NCI-H1417 treated with DMSO at 0.1 percent for 48 hours (cell line): ENCODE measurements at regions not wholly inside any gene's neighbourhood (a gene's known extent, or its start where the extent isn't known, plus 50 kb on each side); places are given as distances from the start of the nearest gene placed in this dataset.

Source experiments
- DNase-seq: peaks from one replicate; lab custom pipeline; 2025; lab: John Stamatoyannopoulos, UW

- DNase-seq: no peak
These were observed 314.1 kb upstream of the SLC35B3 start for GRCh38 chr6:8749465-8749864.

GRCh38 chr6:8743170-8743745 lies 307.9 kb upstream of the SLC35B3 start:
- no peak for DNase-seq

- no peak for DNase-seq
These were observed 304.1 kb upstream of the SLC35B3 start for GRCh38 chr6:8739454-8739853.

GRCh38 chr6:8738951-8739350 lies 303.6 kb upstream of the SLC35B3 start:
- DNase-seq: no peak

GRCh38 chr6:8736156-8736895 lies 301.0 kb upstream of the SLC35B3 start:
- DNase-seq: no peak

GRCh38 chr6:8733879-8734278 lies 298.5 kb upstream of the SLC35B3 start:
- DNase-seq: no peak

- DNase-seq: no peak
These were observed 296.5 kb upstream of the SLC35B3 start for GRCh38 chr6:8731874-8732273.

- no peak for DNase-seq
These were observed 275.5 kb upstream of the SLC35B3 start for GRCh38 chr6:8710668-8711431.

GRCh38 chr6:8707956-8708772 lies 272.8 kb upstream of the SLC35B3 start:
- DNase-seq: peak; percentile 5

- DNase-seq: no peak
These were observed 272.0 kb upstream of the SLC35B3 start for GRCh38 chr6:8707369-8707768.

GRCh38 chr6:8705435-8706020 lies 270.2 kb upstream of the SLC35B3 start:
- DNase-seq: no peak

- no peak for DNase-seq
These were observed 267.7 kb upstream of the SLC35B3 start for GRCh38 chr6:8703059-8703458.

GRCh38 chr6:8688821-8689220 lies 253.5 kb upstream of the SLC35B3 start:
- DNase-seq: no peak

GRCh38 chr6:8686077-8686476 lies 250.7 kb upstream of the SLC35B3 start:
- no peak for DNase-seq

- no peak for DNase-seq
These were observed 247.9 kb upstream of the SLC35B3 start for GRCh38 chr6:8683204-8683603.

GRCh38 chr6:8679823-8680222 lies 244.5 kb upstream of the SLC35B3 start:
- DNase-seq: no peak

- no peak for DNase-seq
These were observed 243.1 kb upstream of the SLC35B3 start for GRCh38 chr6:8678466-8678865.

- DNase-seq: no peak
These were observed 238.8 kb upstream of the SLC35B3 start for GRCh38 chr6:8674126-8674525.

- no peak for DNase-seq
These were observed 237.5 kb upstream of the SLC35B3 start for GRCh38 chr6:8672882-8673281.

GRCh38 chr6:8670792-8671191 lies 235.4 kb upstream of the SLC35B3 start:
- no peak for DNase-seq

- DNase-seq: no peak
These were observed 229.4 kb upstream of the SLC35B3 start for GRCh38 chr6:8664700-8665099.

GRCh38 chr6:8664070-8664469 lies 228.7 kb upstream of the SLC35B3 start:
- DNase-seq: no peak
